Right lobe of liver (tissue), 4 donors: ENCODE measurements at regions not wholly inside any gene's neighbourhood (a gene's known extent, or its start where the extent isn't known, plus 50 kb on each side); places are given as distances from the start of the nearest gene placed in this dataset.
"Not testable (repeated sequence)": the region's sequence is repeated elsewhere in the genome, so short reads cannot be mapped to it uniquely, and the experiment has no call there.

Source experiments
- CTCF ChIP-seq, 4 donors: fragments of 200-600 bp in 3 of 4; fragments of 450-650 bp in 1 of 4; IDR thresholded peaks; one replicate each; pipeline versions ENCODE4 v1.5.1 to v1.8.0; 2016 to 2022; ENCODE audit warnings: antibody characterized with exemption in 4 of 4, mild to moderate bottlenecking in 2 of 4
- POLR2A ChIP-seq: fragments of 450-650 bp; IDR thresholded peaks from one replicate; pipeline ENCODE4 v1.6.1; 2017; ENCODE audit warnings: antibody characterized with exemption, mild to moderate bottlenecking
- donor health status: DM: no; HTN: no; CAD: no.
- donor health status: DM: no; HTN: no; CAD: no.
- donor health status: DM: no; HTN: yes; CAD: no.

- TF ChIP-seq CTCF (IDR thresholded peaks at IDR 0.05); POLR2A: not testable (repeated sequence)
Measured at GRCh38 chr5:39611076-39611475, 186.3 kb upstream of the DAB2 start.
